GM10266 (cell line): ENCODE measurements at regions not wholly inside any gene's neighbourhood (a gene's known extent, or its start where the extent isn't known, plus 50 kb on each side); places are given as distances from the start of the nearest gene placed in this dataset.

Experiments used
- DNase-seq: peaks from one replicate; pipeline ENCODE4 v3.0.0; 2012; ENCODE audit errors: extremely low spot score
- CTCF ChIP-seq: IDR thresholded peaks from 2 replicates; pipeline ENCODE4 v1.5.1; 2012; ENCODE audit warnings: mild to moderate bottlenecking, low read depth; ENCODE audit not compliant: control insufficient read depth, insufficient read depth; ENCODE audit errors: missing control alignments

- no peak for TF ChIP-seq CTCF
- DNase-seq, result no peak
Observed at GRCh38 chr4:180512801-180513475, 1730.3 kb upstream of the TENM3 start.

GRCh38 chr4:180518906-180519305, 1724.3 kb upstream of the TENM3 start:
- no peak for DNase-seq
- TF ChIP-seq CTCF, result no peak

- no peak for DNase-seq
- TF ChIP-seq CTCF, result no peak
Observed at GRCh38 chr4:180521181-180521580, 1722.0 kb upstream of the TENM3 start.

- no peak for DNase-seq
- TF ChIP-seq CTCF, result no peak
Observed at GRCh38 chr4:180525523-180526077, 1717.6 kb upstream of the TENM3 start.

DNA sequence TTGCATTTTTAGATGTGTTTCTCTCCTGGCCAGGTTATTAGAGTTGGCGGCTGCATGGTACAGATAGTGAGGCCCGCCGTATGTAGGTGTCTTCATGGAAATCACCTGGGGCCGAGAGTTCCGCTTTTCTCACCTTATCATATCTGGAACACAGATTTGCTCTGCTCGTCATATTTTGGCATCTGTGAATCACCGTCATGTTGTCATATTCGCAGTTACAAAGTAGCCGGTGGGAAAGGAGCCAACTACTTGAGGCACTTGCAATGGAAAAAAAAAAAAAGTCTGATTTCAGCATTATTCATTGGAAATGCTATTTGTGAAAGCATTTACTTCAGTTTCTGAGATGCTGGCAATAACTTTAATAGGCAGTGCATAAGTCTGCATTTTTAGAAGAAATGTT, 1715.2 kb upstream of the TENM3 start:
- DNase-seq, result no peak
- TF ChIP-seq CTCF, result no peak

DNA sequence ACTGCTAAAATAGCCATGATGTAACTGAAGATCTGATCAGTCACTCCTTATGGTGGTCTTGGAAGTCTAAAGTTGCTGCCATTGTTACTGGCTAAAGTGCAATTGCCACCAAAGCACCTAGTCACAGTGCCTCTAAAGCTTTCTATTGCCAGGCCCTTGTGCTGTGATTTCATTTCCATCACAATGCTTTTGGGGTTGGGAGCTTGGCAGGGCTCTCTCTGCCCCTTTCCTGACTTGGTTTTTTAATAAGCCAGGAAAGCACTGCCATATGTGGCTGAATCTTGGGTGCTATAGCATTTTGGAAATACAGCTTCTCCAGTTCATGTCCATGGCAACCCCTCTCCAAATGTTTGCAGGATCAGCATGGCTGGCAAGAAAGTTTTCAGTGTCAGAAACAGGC, 1712.4 kb upstream of the TENM3 start:
- DNase-seq, result no peak
- TF ChIP-seq CTCF, result no peak

GRCh38 chr4:180532691-180533090, 1710.5 kb upstream of the TENM3 start:
- DNase-seq, result no peak
- no peak for TF ChIP-seq CTCF
